ENCODE measurements at regions not wholly inside any gene's neighbourhood (a gene's known extent, or its start where the extent isn't known, plus 50 kb on each side); places are given as distances from the start of the nearest gene placed in this dataset.
"Not testable (repeated sequence)": the region's sequence is repeated elsewhere in the genome, so short reads cannot be mapped to it uniquely, and the experiment has no call there.

DNA sequence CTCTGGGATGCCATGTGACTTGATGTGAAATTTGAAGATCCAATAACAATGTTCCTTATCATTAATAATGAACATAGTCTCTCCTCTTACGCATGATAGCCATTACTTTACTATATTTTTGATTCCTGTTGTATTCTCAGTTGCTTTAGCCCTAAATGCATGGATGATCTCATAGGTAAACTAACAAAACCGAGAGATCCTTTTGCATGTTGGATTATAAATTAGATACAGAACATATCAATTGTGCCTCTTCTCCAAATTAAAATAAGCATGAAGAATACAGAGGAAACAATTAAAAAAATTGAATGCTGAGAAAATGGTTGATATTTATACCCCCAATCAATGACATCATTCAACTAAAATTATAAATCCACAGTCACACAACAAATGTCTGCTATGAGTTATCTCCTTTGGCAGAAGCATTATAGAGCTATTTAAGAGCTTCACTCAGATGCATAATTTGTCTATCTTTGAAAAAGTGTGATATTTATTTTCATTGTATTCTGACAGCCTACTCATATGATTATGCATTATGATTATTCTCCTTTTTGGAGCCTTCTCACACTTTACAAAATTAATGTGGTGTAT lies 386.4 kb upstream of the STXBP6 start:
- no peak for DNase-seq (ENCODE audit: low read depth)

DNA sequence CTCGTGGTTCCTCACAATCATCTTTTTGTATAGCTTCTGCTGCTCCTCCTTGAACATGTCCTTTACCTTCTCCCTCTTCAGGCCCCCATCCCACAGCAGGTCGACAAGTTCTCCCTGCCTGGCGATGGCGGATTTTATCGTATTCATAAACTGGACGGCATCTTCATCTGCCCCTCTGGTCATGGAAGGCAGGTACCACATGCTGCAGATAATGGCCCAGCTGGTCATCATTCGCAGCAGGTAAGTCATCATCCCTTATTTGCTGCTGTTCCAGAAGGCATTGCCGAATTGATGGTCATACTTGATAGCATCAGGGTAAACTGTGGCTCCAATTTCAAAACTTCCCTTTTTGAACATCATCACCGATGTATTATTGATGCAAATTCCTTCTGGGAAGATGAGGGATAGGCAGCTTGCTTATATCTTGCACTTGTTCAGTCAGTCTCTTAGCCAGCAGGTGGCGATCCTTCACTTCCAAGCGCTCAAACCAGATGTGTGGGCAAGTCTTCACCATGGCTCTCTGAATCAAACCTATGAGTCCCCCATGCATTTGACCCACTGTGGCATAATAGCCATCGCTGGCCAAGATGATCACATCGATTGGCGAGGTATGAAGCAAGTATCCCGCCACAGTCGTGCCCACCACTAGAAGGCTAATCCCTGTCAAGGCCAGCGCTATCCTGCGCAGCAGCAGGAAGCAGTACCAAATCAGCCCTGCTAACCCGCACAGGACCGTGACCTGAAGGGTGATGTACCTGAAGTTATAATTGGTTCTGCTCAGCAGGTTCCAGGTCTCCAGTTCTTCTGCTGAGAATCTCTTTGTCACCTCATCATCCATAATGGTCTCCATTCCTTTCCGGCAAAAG lies 381.5 kb upstream of the STXBP6 start:
- no peak for DNase-seq (ENCODE audit: low read depth)

DNA sequence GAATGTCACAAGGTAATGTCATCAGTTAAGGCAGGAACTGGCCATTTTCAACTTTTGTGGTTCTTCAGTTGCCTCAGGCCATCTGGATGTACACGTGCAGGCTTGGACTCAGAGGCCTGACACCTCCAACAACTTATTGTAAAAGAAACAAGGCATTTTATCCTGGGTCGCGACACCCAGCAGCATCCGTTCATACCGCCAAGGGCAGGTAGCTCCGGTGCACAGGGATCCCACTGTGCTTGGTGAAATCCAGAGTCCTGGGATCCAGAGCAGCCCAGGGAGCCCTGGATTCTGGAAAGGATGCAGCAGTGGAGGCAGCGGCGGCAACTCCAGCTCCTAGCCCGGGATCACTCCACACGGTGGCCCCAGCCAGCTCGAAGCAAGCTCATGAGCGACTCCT lies 380.9 kb upstream of the STXBP6 start:
- DNase-seq (ENCODE audit: low read depth) = no peak

- no peak for DNase-seq (ENCODE audit: low read depth)
Observed at GRCh38 chr14:25412998-25413397, 363.1 kb upstream of the STXBP6 start.

DNA sequence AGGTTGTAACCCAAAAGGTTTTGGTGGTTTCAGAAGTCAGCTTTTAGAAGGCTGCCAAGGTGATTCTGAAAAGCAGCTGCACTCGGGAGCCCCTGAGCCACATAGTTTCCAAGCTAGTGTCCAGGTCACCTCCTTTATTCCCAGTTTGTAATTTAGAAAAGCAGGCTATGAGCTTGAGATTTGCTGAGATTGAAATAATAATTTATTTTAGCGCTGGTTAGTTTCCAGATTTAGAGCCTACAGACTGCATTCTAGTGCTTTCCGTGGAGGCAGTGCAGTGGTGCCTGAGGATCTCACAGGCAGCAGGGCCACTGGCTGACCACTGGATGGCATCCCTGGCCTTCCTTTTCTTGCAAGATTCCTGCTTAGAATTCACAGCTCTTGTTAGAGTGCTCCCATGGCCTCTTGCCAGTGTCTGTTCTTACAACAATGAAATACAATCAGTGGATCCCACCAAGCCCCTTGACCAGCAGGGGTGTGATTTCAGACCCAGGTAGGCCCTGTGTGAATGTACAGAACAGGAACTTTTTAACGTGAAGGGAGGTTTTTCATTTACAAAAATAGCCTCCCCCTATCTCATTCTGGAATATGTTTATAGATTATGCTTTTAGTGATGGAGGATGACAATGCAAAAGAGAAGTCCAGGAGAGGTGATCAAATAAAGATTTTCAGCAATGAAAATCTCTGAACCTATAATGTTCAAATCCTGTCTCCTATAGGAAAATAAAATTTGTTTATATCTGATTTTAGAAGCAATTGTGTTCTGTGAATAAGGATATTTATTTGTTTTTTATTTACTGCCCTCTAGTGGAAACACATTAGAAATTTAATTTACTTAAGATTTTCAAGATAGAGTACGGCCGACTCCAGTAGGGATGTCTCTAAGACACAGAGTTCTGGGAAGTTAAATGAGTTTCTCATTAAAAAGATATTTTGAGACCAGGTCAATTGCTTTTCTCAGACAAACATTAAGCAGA lies 362.1 kb upstream of the STXBP6 start:
- no peak for DNase-seq (ENCODE audit: low read depth)

- no peak for DNase-seq (ENCODE audit: low read depth)
Observed at GRCh38 chr14:25406818-25407217, 356.9 kb upstream of the STXBP6 start.

DNA sequence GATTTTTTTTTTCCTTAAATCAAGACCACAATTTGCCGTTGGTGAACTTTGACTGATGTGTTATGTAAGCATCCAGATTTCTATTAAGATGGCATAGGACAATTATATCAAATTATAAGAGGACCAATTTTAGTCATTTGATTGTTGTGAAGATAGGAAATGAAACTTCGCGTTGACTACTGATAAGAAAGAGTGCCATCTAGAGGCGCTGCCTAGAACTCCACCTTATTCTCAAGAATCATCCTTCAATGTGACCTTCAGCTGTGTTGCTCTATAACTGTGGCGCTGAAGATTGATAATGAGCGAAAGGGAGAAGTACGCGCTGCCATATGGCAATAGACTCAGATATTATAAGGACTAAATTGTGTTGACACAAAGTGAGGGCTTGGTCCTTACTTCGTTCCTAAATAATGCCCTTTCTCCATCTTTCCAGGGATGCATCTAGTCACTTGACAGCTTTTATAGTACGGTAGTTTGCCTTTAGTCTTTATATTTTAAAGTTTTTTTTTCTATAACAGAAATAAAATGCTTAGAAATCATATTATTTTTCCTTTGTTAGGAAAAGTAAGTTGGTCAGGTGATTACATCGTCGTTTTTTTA lies 350.8 kb upstream of the STXBP6 start:
- DNase-seq (ENCODE audit: low read depth) = no peak

DNA sequence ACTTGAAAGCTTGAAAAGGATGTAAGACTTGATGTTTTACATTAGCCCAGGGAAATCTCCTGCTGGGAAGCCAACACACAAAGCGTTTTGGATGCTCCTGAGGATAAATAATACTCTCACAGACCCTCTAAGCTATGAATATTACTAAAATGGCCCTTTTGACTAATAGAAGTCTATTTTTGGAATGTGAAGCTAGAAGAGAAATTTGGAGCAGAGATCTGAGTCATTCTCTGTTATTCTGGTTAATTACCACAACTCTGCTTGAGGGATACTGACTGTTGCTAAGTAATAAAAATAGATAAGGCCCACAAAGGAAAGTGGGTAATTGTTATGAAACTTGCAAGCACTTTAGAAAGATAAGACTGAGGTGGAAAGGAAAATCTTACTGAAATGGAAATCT lies 346.2 kb upstream of the STXBP6 start:
- no peak for DNase-seq (ENCODE audit: low read depth)

GRCh38 chr14:25394791-25395391 lies 344.9 kb upstream of the STXBP6 start:
- no peak for DNase-seq (ENCODE audit: low read depth)

DNA sequence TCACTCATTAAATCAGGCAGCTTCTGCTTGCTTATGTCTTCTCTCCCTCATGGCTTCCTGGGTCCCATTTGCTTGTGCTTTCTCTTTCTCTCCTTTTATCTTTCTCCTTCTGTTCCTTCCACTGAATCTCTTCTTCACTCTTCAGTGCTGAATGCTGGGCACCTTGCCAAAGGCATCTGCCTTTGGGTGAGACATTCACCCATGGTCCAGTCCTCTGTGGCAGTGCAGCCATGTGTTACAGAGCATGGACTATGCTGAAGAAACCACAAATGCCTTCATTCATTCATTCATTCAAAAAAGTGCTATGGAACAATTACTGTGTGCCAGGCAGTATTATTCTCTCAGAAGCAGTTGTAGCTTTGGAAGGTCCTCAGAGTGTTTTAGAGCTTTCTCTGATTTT lies 344.4 kb upstream of the STXBP6 start:
- no peak for DNase-seq (ENCODE audit: low read depth)

DNA sequence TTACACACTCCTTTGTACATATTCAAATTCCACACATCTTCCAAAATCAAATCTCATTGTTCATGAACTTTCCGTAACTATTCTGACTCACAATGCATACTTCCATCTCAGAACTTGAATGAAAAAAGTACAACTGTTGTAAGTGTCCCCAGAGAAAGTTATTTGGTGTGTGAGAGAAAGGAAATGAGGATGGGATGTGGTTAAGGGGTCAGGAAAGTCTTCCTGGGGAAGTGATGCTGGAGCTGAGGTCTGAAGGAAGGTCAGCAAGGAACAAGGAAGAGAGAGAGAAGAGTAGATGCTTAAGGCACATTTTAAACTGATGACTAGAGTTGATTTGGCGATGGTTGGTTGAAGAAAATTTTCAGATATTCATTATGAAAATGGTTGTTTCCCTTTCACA lies 340.0 kb upstream of the STXBP6 start:
- no peak for DNase-seq (ENCODE audit: low read depth)

GRCh38 chr14:25381498-25381897 lies 331.6 kb upstream of the STXBP6 start:
- no peak for DNase-seq (ENCODE audit: low read depth)

GRCh38 chr14:25375639-25376038 lies 325.7 kb upstream of the STXBP6 start:
- DNase-seq (ENCODE audit: low read depth) = no peak

- DNase-seq (ENCODE audit: low read depth) = no peak
Observed at GRCh38 chr14:25371068-25371467, 321.1 kb upstream of the STXBP6 start.

DNA sequence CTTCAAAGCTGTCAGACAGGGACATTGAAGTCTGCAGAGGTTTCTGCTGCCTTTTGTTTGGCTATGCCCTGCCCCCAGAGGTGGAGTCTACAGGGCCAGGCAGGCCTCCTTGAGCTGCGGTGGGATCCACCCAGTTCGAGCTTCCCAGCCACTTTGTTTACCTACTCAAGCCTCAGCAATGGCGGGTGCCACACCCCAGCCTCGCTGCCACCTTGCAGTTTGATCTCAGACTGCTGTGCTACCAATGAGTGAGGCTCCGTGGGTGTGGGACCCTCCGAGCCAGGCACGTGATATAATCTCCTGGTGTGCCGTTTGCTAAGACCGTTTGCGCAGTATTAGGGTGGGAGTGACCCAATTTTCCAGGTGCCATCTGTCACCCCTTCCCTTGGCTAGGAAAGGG lies 320.1 kb upstream of the STXBP6 start:
- not testable (repeated sequence) for DNase-seq (ENCODE audit: low read depth)

- no peak for DNase-seq (ENCODE audit: low read depth)
Observed at GRCh38 chr14:25358330-25358729, 308.4 kb upstream of the STXBP6 start.

DNA sequence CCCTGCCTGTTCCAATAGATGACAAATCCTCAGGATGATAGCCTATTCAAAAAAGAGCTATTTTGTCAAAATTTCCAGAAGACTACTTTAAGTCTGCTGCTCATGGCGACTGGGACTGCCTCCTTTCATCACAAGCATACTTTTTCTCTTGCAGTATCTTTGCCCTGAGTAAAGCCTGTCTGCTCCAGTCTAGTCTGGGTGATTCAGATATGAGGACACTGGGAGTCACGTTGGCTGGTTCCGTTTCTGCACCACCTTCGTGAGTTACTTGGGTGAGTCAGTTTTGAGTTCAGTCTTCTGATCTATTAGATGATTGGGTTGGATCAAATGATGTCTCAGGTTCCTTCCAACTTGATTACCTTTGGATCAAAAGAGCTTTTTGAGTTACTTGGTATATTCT lies 301.3 kb upstream of the STXBP6 start:
- no peak for DNase-seq (ENCODE audit: low read depth)

GRCh38 chr14:25350802-25351201 lies 300.9 kb upstream of the STXBP6 start:
- DNase-seq (ENCODE audit: low read depth) = no peak

DNA sequence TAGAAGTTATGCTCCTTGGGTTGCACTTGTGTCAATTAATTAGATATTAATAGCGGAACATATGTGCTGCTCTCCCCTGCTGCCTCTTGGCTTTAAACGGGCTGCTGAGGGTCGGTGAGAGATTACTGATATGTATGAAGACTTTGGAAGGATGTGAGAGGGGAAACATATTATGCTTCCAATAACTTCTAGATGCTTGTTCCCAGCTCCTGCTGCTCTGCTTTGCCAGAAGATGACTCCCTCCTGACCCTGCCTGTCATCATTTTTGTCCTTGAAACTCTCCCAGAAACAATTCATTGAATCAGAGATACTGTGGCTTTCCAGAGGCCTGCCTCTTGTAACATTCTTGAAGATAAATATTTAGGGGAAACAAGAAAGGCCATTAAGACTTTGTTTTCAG lies 300.1 kb upstream of the STXBP6 start:
- no peak for DNase-seq (ENCODE audit: low read depth)

DNA sequence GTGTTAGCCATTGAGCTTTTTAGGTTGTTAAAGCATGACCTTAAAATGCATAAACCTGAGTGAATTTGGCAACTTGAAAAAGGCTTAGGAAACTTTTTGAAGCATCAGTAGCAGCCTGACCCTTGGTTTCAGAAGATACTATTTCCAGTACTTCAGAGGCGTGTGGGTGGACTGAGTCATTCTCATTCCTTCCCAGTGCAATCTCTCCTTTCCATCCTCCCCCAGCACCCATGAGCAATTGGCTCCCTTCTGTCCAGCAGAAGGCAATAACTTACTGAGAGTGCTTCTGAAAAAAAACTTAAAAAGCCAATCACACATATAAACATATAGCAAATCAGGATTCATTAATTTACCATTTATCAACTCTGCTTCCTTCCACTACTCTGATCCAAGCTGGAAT lies 299.3 kb upstream of the STXBP6 start:
- DNase-seq (ENCODE audit: low read depth) = no peak

DNA sequence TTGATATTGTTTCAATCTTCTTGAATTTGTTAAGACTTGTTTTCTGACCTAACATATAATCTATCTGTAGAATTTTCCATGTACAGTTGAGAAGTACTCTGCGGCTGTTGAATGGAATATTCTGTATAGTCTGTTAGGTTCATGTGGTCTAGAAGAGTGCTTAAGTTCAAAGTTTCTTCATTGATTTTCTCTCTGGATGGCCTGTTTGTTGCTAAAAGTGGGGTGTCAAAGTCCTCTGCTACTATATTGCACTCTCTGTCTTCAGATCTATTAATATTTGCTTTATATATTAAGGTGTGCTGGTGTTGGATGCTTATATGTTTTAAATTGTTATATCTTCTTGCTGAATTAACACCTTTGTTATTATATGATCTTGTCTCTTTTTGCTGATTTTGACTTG lies 290.9 kb upstream of the STXBP6 start:
- no peak for DNase-seq (ENCODE audit: low read depth)

DNA sequence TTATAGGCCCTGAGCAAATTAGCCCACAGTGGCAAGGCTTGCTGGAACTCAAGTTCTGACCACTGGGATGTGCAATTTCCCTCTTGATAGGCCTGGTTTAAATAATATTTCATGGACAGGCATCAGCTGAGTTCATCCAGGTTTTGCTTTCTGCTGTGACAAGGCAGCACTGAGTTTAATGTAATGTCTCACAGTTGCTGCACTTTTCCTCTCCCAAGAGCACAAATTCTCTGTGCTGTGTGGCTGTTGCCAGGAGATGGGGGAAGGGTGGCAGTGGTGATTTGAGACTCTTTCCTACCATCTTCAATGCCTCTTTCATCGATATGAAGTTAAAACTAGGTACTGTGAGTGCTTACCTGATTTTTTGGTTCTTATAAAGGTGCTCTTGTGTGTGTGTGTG lies 272.8 kb upstream of the STXBP6 start:
- DNase-seq (ENCODE audit: low read depth) = no peak
